ENCODE measurements at regions not wholly inside any gene's neighbourhood (a gene's known extent, or its start where the extent isn't known, plus 50 kb on each side); places are given as distances from the start of the nearest gene placed in this dataset.

DNA sequence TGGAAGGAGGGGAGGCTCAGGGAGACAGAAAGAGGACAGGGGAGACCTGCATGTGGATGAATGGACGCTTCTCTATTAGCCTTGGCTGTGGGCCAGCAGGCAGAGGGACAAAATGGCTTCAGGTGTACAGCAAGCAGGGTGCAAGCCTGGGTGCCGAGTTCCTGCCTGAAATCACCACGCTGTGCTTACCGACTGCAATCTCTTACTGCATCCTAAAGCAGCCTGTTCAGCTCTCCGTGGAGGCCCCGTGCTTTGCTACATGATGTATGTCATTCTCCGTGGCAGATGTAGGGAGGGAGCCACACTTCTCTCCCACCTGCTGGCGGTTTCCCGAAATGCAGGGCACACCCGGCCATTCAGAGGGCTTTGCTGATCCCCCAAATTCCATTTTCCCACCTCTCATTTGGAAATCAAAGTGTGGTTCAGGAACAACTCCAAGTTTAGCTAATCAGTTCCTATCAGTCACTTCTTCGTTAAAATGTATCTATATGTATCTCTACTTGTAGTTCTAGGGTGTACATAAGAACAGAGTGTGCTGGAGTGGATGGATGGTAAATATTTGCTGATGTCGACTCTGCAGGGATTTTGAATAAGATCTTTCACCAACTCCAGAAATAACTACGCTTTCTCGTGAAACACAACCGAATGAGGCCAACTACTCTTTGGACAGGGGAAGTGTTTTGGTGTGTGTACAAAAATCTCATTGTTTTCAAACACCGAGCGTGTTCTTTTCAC is 122.3 kb upstream of the BACE2 start:
- no peak for DNase-seq (ENCODE audit: low spot score)

DNA sequence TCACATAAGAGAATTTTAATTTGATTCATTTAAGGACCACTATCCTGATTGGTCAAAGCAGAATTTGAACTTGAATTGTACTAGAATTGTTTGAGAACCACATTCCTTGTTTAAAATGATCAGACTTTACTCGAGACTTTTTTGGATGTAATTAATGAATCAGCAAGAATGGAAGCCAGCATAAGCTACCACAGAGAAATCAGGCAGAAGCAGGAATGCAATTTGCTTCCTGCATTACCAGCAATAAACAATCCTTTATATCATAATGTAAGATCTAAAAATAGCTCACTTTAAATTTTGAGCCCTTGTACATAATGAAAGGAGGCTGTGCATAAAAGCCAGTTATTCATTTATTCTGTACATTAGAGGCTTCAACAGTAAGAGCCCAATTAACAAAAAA is 119.8 kb upstream of the BACE2 start:
- DNase-seq (ENCODE audit: low spot score) = no peak

DNA sequence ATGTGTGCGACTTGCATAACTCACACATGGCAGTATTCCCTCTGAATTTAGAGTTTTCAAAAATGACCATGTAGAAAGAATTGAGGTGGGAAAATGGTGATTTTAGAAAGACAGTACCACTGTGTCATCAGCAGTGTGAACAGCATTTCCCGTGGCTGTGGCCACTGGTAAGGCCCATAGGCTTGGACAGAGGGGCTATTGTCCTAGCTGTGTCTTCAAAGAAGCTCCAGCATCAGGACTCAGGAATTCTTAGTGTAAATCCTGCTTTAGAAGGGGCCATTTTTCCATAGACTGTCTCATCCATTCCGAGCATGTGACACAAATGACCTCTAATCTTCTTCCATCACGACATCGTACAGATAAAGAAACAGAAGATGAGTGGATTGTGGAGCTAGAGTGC is 119.3 kb upstream of the BACE2 start:
- DNase-seq (ENCODE audit: low spot score) = no peak

DNA sequence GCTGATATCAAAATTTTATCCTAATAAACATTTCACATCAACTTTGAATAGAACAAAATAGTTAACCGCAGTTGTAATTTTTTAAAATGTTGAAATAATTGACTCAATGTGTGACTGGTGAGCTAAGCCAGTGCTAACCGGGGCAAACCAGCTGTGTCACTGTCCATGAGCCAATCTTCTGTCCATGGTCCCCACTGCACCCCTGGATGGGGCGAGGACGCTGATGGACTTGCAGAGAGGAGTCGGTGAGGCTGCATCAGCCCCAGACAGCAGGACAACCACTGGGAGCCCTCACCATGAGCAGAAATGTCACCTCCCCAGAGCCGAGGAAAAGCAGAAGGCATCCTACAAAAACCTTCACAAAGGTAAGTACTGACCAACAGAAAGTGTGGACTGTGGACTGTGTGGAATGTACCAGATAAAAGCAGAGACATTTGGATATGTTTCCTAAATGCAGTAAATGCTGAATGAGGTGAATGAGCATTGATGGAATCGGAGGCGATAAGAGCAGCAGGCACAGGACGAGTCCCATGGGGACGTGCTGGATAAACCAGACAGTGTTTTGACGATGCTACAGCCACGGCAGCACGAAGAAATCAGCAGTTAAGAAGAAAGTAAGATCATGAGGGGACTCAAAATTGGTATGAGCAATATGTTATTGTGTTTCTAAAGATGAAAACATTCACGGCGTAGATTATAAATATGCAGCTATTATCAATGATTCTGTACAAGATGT is 115.0 kb upstream of the BACE2 start:
- no peak for DNase-seq (ENCODE audit: low spot score)

DNA sequence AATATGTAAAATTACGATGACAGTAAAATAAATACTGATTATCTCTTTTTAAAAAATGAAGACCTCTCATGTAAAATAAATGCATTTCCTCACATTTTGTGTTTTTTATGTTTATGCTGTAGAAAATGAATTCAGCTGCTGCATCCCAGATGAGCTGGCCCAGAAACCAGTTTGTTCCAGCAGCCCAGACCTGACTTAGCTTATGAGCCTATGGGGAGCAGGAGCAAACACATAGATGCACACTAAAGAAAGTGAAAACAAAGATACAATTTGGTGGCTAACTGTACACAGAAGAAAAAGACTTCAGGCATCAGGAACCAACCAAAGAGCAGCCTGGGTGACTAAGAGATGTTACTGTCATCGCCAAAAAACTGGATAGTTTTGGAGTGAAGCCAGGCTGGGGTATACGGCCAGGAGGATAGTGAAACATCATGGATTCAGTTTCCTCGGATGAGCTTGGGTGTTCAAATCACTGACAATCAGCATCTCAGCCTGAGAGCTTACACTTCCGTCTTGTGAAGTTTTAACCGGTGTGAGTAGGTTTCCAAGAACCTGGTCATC is 113.9 kb upstream of the BACE2 start:
- no peak for DNase-seq (ENCODE audit: low spot score)

DNA sequence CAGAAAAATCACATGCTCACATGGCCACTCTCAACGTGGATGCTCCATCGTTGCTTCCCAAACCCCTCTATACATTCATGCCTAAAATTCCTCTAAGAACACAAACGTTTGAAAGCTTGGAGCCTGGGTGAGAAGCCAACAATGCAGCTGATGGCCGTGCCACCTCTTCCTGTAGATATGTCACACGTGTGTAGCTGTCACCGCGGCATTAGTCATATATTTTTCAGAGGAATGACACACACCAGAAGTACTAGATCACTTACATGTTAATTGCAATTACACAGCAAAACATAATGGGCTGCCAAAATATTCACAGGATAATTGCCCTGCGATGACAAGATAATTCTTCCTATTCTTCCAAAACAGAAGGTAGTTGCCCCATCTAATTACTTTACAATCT is 112.7 kb upstream of the BACE2 start:
- DNase-seq (ENCODE audit: low spot score) = no peak

DNA sequence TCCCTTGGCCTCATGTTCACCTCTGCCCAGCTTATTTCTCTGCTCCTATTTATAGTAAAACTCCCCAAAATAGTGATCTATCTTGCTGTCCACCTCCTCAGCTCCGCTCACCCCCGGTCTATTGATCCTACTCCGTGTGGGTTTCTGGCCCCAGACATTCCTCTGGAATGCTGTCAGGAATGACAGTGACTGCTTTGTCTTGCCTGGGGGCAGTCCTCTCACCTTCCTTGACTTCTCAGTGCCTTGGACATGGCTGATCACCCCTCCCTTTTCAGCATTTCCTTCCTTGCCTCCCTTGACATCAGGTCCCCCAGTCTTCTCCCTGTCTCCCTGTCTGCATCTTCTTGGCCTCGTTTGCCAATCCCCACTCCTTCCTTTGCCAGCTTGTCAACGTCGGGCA is 108.1 kb upstream of the BACE2 start:
- DNase-seq (ENCODE audit: low spot score) = no peak

DNA sequence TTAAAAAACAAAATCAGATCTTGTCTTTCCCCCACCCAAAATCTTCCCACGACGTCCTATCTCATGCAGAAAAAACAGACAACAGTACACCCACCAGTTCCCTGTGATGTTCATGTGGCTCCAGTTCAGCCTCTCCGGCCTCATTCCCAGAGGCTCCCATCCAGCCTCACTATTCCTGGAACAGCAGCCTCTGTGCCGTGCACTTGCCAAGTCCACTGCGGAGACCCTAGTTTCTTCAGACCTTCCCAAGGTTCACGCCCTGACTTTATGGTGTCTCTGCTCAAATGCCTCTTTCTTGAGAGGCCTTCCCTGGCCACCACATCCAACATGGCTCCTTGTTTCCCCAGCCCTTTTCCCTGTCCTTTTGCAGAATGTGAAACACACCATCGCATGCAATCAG is 106.3 kb upstream of the BACE2 start:
- DNase-seq (ENCODE audit: low spot score) = no peak

DNA sequence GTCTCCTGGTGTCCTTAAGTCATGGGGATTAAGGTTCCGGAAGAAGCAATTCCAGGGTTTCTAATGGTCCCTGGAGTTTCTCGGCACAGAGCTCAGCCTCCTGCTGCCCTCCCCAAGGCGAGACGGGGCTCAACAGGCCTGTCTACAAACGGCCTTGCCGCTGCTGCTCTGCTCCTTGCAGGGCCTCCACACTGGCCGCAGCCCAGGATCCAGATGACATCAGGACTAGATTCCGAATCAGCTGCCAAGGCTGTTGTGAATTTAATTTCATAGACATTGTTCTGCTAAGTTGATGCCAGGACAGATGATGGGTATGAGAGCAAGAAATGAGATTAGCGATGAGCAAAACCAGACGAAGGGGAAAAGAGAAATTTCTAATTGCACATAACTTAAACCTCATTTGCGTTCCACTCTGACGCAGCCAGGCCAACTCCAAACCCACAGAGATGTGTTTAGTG is 103.6 kb upstream of the BACE2 start:
- DNase-seq (ENCODE audit: low spot score) = no peak

DNA sequence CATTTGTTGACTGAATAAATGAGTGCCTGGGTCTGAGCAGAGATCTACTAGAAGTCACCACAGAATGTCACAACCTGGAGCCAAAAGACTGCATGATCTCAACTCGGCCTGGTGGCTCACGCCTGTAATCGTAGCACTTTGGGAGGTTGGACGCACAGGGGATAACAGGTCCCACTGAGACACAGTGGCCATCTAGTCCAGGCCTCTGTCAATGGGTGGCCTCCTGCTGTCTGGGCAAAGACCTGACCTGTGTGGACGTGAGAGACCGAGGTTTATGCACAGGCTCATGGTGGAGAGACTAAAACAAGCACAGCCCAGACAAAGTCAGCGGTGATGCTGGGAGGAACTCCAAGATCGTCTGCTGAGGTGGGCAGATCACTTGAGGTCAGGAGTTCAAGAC is 103.0 kb upstream of the BACE2 start:
- DNase-seq (ENCODE audit: low spot score) = no peak

DNA sequence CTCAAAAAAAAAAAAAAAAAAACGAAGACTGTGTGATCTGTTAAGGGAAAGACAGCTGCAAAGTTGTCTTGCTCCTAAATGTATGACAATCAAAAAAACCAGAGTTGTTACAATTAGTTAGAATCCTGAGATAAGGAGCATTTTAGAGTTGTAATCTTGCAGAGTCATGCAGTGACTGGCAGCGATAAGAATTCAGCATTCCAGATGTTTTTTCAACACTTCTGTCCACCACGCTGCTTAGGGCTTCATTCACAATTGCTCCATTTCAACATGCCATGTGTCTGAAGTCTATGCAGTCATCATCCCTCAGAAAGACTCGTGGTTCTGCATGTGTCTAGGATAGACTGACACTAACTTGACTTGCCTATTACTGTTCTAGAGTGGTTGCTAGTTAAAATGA is 102.4 kb upstream of the BACE2 start:
- DNase-seq (ENCODE audit: low spot score) = no peak

DNA sequence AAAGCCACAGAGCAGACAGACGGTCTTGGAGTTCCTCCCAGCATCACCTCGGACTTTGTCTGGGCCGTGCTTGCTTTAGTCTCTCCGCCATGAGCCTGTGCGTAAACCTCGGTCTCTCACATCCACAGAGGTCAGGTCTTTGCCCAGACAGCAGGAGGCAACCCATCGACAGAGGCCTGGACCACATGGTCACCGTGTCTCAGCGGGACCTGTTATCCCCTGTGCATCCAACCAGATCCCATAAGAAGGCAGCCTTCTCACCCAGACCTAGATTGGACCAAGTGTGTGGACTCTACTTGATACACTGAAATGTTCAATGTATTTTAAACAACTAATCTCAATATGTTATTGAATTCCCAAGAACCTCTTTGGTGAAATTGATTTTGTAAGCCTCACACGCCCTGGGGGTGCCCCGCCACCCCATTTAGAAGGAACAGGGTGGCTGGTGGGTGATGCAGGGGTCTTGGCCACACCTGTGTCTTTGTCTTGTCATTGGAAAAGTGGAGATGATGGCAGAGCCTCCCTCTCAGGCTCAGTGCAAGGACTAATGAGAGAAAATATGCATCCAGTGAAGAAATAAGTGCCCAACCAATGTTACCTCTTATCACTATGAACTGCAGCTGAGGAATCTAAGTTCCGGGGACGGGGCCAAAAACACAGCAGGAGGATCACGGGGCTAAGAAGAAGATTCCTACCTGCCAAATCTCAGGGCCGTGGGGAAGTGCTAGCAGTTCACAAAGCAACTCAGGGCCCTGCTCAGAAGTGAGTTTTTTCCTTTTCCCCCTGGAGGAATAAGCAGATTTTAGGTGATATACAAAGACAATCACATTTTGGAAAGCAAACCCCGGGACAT is 101.6 kb upstream of the BACE2 start:
- DNase-seq (ENCODE audit: low spot score) = no peak

DNA sequence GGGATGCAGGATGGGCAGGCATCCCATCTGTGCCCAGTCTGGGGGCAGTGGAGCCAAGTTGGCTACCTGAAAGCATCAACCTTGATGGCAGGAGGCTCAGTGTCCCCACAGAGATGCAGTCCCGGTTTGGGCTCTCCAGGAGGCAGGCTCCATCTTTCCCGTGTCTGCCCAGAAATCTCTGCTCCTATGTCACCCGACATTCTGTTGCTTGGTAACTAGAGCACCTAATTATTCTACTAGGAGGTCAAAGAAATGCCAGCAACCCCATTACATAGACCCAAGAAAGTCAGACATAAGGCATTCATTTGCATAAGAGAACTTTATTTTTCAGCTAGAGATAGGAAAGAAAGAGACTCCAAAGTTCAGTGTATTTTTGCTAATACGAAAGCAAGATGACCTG is 100.3 kb upstream of the BACE2 start:
- DNase-seq (ENCODE audit: low spot score) = no peak

DNA sequence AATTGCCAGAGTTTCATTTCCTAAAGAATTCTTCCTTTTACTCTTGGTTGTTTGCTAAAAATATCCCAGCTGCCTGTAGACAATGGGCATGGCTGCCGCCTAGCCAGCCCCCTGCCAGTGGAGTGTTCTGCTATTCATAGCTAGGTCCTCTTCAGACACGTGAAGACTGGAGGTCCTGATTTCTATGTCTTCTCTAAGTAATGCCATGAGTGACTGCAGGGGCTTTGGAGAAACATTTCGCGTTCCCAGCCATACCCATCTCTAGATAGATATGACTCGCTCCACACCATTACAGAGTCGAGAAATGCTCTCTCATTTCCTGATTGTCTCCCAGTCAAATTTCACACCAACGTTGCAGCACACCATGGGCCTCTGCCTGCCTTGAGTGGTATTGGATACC is 99.5 kb upstream of the BACE2 start:
- DNase-seq (ENCODE audit: low spot score) = no peak

DNA sequence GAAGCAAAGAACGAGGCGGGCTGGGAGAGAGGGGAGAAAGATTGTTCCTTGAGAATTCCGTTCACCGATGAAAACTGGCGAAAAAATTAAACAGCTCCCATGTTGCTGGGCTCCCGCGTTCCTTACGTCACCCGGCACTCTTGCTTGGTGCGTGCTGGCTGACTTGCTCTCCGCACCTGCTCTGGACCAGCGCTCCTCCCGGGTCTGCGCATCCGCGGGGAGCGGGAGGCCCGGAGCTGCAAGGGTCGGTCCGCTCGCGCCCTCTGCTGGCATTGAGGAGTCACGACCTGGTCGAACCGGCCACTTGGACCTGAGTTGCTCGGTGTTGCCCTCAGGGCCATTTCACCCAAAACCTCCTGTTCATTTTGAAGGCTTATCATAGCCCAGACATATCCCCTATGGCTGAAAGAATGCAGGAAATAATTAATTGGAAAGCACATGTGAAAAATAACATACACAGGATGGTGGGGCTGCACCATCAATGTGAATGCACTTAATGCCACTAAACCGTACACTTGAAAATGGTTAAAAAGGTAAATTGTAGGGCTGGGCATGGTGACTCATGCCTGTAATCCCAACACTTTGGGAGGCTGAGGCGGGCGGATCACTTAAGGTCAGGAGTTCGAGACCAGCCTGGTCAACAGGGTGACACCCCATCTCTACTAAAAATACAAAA is 98.9 kb upstream of the BACE2 start:
- peak; percentile 76 for DNase-seq (ENCODE audit: low spot score)

DNA sequence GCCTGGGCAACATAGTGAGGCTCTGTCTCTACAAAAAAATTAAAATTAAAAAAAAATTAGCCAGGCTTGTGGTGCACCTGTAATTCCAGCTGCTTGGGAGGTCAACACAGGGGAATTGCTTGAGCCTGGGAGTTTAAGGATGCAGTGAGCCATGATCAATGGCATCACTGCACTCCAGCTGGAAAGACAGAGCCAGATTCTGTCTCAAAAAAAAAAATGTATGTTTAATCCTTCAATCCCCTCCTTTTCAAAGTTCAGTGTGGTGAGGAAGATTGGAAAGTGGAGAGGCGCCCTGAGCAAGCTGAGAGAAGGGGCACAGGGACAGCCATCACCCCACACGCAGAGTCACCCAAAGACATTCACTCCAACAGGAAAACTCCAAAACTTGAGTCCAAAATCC is 97.7 kb upstream of the BACE2 start:
- no peak for DNase-seq (ENCODE audit: low spot score)

DNA sequence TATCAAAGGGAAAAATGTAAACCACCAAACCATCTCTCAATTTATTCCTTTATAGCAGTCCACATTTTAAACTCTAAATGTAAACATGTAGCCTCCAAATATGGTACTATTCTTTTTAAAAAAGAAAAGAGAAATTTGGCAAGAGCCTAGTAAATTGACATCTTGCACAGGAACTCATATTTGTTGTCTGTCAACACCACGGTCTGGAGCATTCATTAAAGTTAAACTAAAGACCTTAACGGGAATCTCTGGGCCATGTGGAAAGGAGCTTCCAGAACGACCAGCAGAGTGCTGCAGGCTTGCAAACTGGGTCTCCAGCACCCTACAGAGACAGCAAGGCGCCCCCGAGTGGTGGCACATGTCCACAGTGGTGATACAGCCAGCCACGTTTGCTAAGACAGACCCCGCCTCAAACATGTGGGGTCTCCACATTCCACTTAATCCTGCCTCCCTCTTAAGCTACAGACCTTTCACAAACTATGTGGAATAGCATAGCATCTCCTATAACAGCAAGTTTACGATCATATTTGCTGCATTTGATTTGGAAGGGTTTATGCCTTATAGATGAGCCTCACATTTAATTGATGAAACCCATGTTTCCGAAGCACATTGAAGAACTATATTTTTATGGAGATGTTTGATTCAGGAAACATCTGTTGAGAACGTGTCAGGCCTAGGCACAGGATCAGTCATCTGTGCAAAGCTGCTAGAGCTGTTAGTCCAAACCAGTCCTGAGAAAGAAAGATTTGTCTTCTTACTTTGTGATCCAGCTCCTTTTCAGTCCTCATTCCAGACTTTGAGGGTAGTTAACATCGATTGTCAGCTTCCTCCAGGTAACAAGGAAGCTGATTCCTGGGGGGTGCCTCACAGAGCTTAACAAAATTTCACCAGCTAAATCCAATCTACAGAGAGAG is 96.4 kb upstream of the BACE2 start:
- DNase-seq (ENCODE audit: low spot score) = no peak

DNA sequence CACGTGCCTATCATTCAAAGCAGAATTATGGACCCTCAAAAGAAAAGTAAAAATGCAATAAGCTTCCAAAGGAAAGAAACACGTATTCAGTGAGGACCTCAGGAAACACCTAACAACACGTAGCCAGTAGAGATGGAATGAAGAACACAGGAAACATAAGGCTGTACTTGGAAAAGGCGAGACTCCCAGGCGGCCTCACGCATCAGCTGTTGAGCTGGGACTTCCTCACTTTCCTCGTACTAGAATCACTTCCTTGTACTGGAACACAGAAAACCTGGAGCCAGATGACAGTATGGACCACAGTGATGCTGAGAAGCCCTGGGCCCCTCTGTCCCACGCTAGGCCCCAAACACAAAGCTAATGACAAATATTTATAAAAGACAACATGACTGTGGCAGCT is 94.4 kb upstream of the BACE2 start:
- DNase-seq (ENCODE audit: low spot score) = no peak

DNA sequence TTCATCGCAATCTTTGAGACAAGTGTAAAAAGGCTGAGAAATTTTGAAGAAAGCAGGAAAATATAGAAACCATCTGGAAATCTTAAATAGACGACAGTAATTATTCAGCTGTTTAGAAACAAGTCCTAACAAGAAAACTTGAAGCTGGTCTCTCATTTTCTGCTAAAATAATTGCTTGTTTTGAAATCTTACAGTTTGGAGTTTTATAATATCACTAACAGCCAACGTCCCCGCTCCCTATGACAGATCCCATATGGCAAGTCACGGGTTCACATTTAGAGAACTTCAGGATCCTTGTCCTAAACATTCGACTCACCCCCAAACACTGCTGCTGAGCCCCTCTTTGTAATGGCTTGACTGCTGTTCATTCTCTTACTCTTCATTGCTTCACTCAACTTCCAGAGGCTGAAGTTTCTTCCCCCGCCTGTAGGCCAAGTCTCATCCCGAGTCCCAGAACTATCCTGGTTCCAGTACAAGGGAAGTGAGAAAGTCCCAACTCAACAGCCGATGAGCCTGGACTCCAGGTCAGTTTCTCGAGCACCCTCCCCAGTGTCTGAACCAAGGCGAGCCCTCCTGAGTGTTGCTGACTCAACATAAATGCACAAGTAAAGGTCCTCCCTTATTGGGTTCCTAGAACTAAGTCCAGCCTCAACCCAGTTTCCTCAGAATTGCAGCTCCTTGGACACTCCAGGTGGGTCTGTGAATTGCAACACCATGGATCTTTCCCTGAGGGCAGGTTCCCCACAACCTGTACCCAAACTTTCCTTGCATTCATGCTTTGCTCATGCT is 93.4 kb upstream of the BACE2 start:
- DNase-seq (ENCODE audit: low spot score) = no peak

DNA sequence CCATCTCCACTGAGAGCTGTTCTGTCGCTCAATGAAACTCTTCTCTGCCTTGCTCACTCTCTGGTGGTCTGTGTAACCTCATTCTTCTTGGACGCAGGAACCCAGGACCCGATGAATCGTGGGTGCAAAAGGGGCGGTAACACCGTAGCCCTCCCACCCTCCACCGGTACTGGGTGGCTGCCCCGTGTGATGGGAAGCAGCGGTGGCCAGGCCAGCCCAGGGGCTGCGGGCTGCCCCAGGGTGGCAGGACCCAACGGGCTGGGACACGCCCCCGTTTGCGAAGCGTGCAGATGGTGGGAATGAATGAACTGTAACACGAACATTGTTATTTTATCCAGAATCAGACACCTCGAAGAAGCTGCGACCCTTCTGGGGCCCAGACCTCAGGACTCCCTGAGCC is 92.3 kb upstream of the BACE2 start:
- no peak for DNase-seq (ENCODE audit: low spot score)

Measured in activated CD4-positive, alpha-beta T cell treated with anti-CD3 and anti-CD28 coated beads, Interleukin-2, Interleukin-4, amounts not matched to agents 100 ng/mL and 50 ng/mL, durations not matched to agents 16 hours and 8 hours (primary cell).